Fibroblast of upper back skin (primary cell): ENCODE measurements at regions not wholly inside any gene's neighbourhood (a gene's known extent, or its start where the extent isn't known, plus 50 kb on each side); places are given as distances from the start of the nearest gene placed in this dataset.
"Not testable (repeated sequence)": the region's sequence is repeated elsewhere in the genome, so short reads cannot be mapped to it uniquely, and the experiment has no call there.

Source experiments
- DNase-seq: peaks from one replicate; pipeline ENCODE4 v3.0.0-alpha.2; 2013

DNA sequence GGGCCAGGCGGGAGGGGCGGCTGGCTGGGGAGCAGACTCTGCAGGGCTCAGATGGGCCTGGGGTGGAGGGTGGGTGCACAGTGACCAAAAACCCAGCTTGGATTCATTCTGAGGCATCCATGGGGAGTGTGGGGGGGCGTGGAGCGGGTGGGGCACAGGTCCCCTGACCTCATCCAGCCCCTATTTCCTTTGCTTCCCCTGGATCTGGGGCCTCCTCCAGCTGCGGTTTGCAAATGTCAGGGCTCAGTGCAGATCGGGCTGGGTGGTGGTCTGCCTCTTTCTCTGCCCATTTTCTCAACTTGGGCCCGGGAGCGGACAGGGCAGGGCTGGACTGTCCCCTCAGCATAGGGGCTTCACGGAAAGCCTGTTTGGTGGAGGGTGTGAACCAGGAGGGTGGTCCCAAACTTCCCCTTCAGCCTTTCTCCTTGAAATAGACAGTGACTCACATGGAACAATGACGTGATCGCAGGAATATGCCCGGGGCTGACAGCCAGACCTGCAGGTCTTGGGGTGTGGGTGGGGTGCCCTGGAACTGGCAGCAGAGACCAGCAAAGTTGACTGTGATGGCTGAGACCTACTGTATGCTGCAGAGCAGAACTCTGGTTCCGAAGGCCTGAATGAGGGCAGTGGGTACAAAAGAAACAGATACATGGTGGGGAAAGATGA lies 72.9 kb upstream of the PODXL start:
- peak; percentile 64 for DNase-seq

DNA sequence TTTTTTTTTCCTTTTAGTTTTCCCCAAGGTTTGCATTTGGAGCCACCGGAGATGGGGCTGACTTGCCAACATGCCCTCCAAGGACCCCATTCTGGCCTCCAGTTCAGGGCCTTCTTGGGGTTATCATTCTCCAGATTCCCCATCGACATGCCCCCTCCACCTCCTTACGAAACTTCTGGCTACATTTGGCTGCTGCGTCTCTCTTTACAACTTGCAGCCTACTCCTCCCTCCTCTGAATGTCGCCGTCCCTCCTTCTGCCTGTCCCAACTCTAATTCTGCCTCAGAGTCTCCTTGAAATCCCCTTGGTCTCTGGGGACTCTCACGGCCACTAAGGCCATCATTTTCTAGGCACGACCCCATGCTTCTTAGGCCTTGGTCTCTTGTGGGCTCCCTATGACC lies 72.2 kb upstream of the PODXL start:
- no peak for DNase-seq

DNA sequence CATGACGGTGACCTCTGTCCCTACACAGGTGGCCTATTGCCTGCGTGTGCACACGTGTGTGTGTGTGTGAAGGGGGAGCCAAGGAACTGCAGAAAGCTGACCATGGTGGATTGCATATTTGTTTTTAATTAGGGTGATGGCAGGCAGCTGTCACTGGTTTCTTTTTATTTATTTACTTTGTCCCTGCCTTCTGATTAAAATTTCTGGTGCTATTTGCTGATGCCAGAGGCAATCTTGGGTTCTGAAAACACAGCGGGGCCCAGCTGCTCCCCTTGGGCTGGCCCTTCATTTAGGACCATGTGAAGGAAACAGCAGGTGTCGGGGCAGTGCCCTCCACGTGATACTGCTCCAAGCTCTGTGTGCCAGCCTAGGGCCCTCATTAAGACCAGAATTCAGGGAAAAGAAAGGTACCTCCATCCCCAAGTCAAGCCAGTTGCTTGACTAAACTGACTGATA lies 71.3 kb upstream of the PODXL start:
- DNase-seq = no peak

DNA sequence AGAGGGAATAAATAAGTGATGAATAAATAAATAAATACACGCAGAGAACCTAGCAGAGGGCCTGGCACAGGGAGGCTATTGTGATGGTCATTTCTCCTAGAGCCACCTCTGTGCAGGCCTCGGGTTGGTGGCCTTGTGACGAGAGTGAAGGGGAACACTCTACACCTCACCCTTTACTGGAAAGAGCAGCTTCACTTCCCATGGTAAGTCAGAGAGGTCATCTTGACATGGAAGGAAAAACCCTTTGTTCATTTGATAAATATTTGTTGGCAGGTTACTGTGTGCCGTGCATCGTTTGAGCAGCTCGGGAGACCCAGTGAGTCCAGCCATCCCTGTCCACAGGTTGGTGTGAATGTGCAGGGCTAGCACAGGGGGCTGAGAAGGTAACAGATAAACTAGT lies 70.2 kb upstream of the PODXL start:
- DNase-seq = no peak

DNA sequence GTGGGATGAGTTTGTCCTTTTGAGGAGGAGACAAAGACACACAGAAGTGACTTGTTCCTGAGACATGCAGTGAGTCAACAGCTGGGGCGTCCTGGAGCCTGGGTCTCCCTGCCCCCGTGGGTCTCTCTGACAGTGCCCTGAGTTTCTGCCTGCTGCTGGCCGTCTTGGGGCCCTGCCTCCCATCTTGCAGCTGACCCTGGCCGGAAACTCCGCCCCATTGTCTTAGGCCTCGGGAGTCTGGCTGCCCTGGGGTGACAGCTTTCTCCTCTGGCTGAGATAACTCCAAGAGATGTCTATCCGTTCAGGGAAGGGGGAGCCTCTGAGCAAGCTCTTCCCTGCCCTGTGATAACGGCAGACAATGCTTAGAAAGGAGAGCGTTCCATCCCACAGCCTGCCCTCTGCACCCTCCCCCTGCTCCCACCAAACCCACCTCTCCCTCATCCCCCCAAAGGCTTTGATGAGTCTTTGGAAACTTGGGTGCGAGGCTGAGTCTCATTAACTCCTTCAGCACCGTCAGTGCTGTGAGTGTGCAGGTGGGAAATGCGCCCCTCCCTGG lies 69.5 kb upstream of the PODXL start:
- peak; percentile 68 for DNase-seq

DNA sequence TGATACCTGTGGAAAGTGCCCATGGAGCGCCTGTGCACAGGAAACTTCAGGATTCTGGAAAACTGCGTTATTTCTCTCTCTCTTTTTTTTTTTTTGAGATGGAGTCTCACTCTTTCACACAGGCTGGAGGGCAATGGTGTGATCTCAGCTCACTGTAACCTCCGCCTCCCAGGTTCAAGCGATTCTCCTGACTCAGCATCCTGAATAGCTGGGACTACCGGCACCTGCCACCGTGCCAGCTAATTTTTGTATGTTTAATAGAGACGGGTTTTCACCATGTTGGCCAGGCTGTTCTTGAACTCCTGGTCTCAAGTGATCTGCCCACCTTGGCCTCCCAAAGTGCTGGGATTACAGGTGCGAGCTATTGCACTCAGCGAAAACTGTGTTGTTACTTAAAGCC lies 68.9 kb upstream of the PODXL start:
- not testable (repeated sequence) for DNase-seq

DNA sequence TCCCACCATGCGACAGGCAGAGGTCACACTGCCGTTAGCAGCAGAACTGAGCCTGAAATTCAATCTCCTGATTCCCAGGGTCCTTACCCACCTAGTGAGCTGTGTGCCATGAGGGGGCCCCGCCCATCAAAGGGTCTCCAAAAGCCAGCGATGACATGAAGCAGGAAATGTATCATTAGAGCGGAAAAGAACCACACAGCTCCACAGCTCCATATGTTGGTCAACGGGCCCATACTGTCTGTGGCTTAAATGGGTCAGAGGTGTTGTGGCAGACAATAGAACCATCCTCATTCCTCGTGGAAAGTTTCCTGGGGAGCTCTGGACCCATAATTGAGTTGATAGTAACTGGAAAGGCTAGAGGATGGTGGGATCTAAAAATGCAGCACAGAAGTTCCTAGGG lies 68.1 kb upstream of the PODXL start:
- no peak for DNase-seq

DNA sequence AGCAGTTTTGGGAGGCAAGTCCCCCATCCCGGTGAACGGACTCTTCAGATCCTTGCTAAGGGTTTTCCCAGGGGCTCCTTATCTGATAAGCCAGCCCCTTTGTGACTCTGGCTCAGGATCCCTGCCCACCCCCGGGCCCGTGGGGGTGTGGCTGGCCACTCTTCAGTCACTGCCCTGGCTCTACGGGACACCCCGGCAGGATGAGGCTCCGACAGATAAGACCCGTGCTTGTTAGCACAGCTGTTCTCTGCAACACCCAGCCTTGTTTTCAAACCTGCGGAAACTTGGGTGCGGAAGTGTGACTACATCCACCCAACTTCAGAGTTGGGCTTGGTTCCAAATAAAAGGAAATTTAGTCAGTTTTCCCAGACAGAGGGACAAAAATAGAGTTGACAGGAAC lies 66.7 kb upstream of the PODXL start:
- DNase-seq = no peak

DNA sequence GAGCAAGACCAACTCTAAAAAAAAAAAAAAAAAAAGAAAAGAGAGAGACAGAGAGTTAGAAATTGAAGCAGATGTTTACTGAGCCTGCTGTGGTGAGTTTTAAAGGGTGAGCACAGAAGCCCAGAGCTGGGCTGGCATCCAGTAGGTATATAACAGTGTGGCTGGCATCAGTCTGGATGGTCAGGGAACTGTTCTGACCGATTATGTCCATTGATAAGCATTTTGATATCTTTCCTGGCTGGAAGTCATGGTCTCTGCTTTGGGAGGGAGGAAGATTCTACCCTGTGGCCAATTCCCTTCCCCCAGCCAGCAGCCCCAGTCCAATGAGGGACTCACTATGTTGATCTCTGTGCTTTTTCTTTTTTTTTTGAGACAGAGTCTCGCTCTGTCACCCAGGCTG lies 65.2 kb upstream of the PODXL start:
- no peak for DNase-seq

DNA sequence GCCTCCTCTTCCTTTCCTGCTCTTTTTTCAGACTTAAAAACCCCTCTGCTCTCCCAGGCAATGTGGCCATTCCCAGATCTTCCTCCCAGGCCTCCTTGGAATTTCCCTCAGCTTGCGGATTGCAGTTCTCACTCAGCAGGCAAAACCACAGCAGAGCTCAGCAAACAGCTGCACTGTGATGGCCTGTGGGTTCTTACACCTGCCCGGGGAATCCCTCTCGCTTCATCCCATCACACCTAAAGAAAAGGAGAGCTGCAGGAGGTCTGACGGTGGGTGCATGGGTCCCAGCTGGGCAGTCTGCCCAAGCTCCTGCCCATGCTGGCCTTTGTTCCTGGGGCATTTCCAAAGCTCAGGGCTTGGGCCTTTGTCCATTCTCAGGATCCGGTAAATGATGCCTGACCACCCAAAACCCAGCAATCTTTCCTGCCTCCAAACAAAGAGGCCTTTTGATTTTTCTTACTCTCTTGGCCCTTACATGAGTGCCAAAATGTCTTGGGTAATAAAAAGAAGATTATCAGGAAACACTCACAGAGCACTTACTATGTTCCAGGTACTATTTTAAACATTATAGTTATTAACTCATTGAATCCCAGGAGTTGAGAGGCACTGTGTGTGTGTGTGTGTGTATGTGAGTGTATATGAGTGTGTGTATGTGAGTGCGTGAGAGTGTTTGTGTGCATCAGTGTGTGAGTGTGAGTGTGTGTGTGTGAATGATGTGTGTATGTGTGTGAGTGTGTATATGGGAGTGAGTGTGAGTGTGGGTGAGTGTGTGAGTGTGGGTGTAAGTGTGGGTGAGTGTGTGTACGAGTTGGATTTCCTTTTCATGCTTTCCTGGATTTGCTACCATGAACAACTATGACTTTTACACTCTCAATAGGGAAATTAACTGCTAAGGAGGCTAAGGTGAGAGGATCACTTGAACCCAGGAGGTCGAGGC lies 64.5 kb upstream of the PODXL start:
- peak; percentile 58 for DNase-seq

DNA sequence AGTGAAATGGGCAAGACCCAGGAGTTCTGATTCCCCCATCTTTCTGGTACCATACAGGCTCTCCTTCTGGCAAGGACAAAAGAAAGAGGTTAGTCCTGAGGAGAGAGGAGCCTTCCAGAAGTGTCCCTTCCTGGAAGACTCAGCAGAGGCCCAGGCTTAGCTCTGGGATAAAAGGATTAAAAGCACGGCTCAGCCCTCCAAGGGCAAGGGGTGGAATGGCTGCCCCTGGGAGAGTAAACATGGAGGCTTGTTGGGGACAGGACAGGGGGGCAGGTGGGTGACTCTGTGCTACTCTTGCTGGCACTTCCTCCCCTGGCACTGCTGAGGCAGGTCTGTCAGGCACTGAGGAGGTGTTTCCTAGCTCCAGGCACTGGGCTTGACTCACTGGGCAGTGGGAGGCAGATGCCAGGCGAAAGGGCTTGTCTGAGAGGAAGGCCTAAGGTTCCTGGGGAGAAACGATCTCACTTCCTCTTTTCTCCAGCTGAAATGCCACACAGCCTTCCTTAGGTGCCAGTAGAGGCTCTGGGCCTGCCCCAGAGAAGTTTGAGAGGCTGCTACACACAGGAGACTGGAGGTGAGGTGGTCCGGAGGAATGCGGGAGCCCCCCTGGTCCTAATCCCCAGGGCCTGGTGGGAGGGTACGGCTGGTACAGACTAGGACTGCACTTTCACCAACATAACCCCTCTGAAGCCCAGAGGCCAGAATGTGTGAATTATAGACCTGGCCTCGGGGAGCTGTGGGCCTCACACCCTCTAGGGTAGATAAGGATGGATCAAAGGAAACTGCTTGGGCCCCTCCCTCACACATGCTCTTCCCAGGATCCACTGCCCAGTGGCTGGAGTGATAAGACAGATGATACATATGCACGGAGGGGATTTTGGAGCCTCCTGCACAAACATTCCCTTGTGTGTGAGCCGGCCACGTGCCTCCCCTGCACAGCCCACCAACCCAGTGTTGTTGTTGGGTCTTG lies 63.2 kb upstream of the PODXL start:
- no peak for DNase-seq

DNA sequence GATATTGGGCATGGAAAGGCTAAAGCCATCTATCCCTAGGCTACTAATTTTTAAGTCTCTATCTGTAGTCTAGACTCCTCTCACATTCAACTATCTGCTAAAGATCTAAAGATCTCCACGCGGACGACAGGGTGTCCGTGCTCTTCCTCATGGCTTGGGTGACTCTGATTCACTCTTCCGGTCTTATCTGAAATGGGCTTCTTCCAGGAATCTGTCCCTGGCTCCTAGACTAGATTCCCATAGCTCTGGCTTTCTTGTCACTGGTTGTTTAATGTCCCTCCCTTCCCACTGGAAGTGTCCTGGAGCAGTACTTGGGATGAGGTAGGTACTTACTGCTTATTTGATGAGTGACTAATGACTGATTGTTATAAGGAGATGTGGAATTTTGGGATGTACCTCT lies 62.0 kb upstream of the PODXL start:
- DNase-seq = no peak

DNA sequence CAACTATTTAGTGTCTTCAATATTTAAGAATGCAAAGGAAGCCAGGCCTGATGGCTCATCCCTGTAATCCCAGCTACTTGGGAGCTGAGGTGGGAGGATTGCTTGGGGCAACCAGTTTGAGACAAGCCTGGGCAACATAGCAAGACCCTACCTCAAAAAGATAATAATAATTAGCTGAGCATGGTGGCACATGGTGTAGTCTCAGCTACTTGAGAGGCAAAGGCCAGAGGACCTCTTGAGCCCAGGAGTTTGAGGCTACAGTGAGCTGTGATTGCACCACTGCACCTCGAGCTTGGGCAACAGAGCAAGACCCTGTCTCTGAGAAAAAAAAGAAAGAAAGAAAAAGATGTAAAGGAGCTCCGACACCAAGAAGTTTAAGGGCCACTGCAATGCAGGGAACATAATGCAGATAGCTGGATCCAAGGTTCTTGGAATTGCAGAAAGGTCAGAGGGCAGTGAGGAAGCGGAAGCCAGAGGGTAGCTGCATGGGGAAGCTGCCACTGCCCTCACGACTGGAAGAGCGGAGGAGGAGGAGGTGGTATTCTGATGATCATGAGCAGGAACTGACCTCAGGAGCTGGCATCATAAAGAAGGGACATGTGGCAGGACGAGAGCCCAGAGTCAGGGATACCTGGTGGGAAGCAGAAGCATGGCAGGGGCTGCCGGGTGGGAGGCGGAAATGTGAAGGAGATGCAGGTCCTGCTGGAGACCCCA lies 60.2 kb upstream of the PODXL start:
- DNase-seq = no peak

DNA sequence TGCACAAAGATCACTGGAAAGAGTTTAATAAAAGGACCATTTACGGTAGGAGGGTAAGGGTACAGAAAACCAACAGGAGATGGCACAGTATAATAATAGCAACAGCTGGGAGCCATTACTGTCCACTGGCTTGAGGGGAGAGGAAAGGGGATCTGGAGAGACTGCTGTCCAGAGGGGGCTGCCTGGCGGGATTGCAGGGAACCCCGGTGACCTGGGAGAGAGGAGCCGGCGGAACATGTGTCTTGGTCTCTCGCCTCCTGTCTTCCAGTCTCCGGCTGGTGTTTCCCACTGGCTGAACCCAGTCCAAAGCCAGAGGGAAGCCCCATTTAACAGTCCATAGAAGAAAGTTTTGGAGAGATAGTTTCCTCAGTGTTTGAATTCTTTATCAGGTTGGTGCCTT lies 57.5 kb upstream of the PODXL start:
- no peak for DNase-seq

DNA sequence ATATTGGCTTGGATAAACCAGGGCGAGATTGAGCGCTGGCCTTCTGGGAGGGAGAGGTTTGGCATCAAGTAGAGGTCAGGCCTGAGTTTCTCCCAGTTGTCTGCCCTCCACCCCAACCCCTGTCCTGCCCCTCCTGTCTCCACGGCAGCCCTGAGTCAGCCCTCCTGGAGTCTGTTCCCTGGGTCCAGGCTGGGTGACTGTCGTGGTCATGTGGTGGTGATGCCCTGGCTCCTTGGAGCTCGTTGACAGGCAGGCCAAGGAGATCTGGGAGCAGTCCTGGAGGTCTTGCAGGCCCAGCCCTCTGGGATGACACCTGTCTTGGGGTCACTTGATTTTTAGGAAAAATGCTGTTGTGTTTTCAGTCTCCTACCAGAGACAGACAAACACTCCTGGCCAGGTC lies 53.6 kb upstream of the PODXL start:
- no peak for DNase-seq

DNA sequence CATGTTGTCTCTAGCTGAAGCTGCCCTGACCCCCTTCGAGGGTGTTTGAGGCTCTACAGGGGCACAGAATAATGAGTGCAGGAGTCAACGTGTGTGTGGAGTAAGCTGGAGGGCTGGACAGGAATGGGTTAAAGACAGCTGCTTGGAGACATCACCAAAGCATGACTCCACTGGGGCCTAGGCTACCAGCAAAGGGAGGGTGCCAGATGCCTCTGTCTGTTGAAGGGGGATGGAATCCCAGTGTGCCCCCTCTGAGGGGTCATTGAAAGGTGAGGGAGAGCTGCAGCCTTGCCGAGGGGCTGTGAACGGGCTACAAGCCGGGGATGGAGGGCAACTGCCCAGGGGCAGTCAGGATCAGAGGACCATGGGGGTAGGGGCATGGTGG lies 51.7 kb upstream of the PODXL start:
- DNase-seq = peak; percentile 34

DNA sequence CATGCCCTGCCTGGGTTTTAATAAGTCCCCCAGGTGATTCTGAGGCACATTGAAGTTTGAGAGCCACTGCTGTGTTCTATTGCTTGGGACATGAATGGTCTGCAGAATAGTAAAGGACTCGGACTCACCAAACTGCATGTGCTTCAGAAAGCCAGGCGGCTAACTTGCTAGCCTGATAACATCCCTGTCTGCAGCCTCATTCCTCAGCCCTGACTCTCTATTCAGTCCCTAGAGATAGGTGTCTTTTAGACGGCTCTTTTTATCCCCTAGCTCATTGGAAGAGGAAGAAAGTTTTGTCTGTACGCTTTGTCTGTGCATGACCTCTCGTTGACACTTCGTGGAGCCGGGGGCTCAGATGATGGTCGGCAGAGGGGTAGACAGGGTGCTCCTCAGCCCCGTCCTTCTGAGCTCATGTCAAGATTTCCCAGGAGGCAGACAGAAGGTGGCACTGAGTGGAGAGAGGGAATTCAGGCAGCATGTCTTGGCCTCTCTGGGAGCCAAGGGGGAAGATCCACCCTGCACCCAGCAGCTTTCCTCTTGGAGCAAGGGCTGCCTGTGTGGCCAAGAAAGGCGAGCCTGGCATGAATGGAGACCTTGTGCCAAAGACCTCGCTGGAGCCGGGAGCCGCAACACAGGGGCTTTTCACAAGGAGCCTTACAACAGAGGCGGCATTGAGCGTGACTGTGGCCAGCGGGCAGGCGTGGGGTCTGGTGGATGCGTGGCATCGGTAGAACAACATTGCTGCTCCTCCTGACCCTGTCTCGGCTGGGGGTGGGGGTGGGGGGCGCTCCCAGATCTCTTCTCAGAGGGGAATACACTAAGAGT lies 51.1 kb upstream of the PODXL start:
- no peak for DNase-seq

DNA sequence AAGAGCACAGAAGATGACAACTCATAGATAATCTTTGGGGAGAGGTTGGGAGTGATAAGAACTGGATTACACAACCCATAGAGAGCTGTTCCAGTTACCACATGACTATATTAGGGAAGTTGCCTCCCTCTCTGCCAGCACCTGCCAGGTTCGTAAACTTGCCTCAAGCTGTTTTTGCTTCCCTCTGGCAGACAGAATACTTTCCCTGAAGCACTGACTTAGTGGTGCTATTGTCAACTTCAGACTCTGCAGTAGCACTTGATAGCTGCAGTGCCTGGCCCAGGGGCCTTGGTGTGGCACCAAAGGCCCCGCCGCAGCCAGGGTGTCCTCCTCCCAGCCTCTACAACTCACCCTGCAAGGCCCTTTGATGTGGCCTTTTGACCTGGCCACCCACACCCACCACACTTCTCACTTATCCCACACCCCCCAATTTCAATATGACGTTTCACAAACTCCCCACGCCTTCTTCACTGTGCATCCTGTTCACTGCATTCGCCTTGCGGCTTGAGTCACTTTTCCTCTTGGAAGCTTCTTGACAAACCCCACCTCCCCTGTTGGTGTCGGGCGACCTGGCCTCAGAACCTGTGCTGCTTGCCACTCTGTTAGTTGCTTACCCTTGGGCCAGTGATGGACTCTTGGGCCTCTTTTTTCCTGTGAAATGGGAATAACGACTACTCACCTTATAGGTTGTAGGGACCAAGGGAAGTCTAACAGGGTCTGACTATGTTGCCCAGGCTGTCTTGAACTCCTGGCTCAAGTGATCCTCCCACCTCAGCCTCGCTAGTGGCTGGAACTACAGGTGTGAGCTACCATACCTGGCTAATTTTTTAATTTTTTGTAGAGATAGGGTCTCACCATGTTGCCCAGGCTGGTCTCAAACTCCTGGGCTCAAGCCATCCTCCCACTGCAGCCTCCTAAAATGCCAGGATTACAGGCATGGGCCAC lies 50.2 kb upstream of the PODXL start:
- no peak for DNase-seq
